ENCODE measurements at regions not wholly inside any gene's neighbourhood (a gene's known extent, or its start where the extent isn't known, plus 50 kb on each side); places are given as distances from the start of the nearest gene placed in this dataset.
"Not testable (repeated sequence)": the region's sequence is repeated elsewhere in the genome, so short reads cannot be mapped to it uniquely, and the experiment has no call there.

DNA sequence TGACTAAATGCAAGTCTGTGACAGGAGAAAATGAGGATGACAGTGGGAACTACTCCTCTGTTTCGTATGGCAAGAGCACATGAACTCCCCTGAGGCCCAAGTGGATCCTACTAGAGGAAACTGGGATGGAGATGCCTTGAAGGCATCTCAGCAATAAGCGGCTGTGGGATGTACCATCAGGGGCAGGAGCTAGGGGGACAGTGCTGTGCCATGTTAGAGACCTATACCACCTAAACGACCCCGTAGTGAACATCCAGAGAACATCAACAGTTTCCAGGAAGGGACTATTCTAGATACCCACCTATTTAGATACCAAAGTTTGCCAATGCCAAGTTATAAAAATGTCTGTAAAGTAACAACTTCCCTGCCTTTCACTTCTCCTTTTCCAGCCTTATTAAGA, 860.8 kb upstream of the ACVR2A start:
- TF ChIP-seq, protein P1, sequence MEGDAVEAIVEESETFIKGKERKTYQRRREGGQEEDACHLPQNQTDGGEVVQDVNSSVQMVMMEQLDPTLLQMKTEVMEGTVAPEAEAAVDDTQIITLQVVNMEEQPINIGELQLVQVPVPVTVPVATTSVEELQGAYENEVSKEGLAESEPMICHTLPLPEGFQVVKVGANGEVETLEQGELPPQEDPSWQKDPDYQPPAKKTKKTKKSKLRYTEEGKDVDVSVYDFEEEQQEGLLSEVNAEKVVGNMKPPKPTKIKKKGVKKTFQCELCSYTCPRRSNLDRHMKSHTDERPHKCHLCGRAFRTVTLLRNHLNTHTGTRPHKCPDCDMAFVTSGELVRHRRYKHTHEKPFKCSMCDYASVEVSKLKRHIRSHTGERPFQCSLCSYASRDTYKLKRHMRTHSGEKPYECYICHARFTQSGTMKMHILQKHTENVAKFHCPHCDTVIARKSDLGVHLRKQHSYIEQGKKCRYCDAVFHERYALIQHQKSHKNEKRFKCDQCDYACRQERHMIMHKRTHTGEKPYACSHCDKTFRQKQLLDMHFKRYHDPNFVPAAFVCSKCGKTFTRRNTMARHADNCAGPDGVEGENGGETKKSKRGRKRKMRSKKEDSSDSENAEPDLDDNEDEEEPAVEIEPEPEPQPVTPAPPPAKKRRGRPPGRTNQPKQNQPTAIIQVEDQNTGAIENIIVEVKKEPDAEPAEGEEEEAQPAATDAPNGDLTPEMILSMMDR (IDR thresholded peaks at IDR 0.05) = no peak
- Mint-ChIP-seq H3K4me1 (ENCODE audit: unreplicated experiment) (peaks cover 3% of the 10 kb centered on the region), H3K27ac (ENCODE audit: unreplicated experiment) (no peak overlapping the region), H3K4me3 (ENCODE audit: unreplicated experiment) (no peak overlapping the region), H3K27me3 (ENCODE audit: unreplicated experiment) (no peaks in the 10 kb centered on the region), H3K9me3 (ENCODE audit: unreplicated experiment) (no peaks in the 10 kb centered on the region), H3K36me3 (ENCODE audit: unreplicated experiment) (no peaks in the 10 kb centered on the region)
- DNase-seq (ENCODE audit: extremely low spot score, unreplicated experiment) = no peak

DNA sequence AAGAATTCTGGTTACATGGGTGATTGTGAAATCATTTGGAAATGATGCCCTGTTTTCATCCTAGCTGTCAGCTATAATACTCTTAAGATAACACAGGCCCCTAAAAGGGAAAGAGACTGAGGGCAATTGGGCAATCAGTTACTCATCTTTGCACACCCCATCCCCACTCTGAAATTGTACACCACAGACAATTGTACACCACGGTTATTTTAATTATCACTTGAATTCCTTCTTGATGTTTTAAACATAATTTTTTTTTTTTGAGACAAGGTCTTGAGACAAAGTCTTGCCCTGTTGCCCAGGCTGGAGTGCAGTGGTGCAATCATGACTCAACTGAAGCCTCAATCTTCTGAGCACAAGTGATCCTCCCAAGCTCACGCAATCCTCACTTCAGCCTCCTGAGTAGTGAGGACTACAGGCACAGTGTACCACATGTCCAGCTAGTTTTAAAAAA, 862.4 kb upstream of the ACVR2A start:
- no peak overlapping the region for H3K27ac Mint-ChIP-seq (ENCODE audit: unreplicated experiment)
- DNase-seq (ENCODE audit: extremely low spot score, unreplicated experiment) = no peak
- no peak overlapping the region for H3K4me3 Mint-ChIP-seq (ENCODE audit: unreplicated experiment)
- peaks cover 3% of the 10 kb centered on the region for H3K4me1 Mint-ChIP-seq (ENCODE audit: unreplicated experiment)
- no peaks in the 10 kb centered on the region for H3K27me3 Mint-ChIP-seq (ENCODE audit: unreplicated experiment)
- TF ChIP-seq, protein P1 (IDR thresholded peaks at IDR 0.05) = no peak
- no peaks in the 10 kb centered on the region for H3K9me3 Mint-ChIP-seq (ENCODE audit: unreplicated experiment)
- H3K36me3 Mint-ChIP-seq (ENCODE audit: unreplicated experiment) = no peaks in the 10 kb centered on the region

DNA sequence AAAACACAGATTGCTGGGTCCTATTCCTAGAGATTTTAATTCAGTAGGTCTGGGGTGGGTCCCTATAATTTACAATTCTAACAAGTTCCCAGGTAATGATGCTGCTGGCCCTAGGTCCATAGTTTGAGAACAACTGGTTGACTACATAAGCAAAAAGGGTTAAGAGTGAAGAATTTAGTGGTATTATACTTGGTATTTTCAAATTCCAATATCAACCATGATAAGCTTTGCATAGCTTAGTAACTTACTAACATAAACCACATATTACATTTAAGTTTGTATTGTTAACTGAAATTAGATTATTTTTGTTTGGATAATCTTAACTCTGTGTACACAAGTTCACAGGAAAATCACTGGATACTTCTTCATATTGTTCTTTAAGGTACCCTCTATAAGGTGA, 862.9 kb upstream of the ACVR2A start:
- TF ChIP-seq, protein P1 (IDR thresholded peaks at IDR 0.05) = no peak

DNA sequence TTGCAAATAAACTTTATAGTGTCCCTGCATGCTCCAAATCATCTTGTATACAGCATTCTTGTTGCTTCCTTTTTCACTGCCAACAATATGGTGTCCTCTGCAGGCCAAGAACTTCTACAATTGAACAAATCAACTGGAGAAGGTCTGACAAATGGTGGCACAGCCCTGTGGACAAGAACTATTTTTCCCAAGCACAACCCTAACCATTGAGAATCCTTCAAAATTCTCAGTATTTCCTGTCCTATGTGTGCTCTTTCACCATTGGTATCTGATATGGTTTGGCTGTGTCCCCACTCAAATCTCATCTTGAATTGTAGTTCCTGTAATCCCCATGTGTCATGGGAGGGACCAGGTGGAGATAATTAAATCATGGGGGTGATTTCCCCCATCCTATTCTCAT, 865.1 kb upstream of the ACVR2A start:
- DNase-seq (ENCODE audit: extremely low spot score, unreplicated experiment) = no peak
- TF ChIP-seq, protein P1 (IDR thresholded peaks at IDR 0.05) = no peak
- H3K9me3 Mint-ChIP-seq (ENCODE audit: unreplicated experiment) = no peaks in the 10 kb centered on the region
- no peaks in the 10 kb centered on the region for H3K27me3 Mint-ChIP-seq (ENCODE audit: unreplicated experiment)
- no peak overlapping the region for H3K4me3 Mint-ChIP-seq (ENCODE audit: unreplicated experiment)
- peaks cover 3% of the 10 kb centered on the region for H3K4me1 Mint-ChIP-seq (ENCODE audit: unreplicated experiment)
- H3K36me3 Mint-ChIP-seq (ENCODE audit: unreplicated experiment) = no peaks in the 10 kb centered on the region
- no peak overlapping the region for H3K27ac Mint-ChIP-seq (ENCODE audit: unreplicated experiment)

More for the DNA sequence above, 862.9 kb upstream of the ACVR2A start:
- H3K4me1 Mint-ChIP-seq (ENCODE audit: unreplicated experiment) = peaks cover 3% of the 10 kb centered on the region
- H3K9me3 Mint-ChIP-seq (ENCODE audit: unreplicated experiment) = no peaks in the 10 kb centered on the region
- no peaks in the 10 kb centered on the region for H3K27me3 Mint-ChIP-seq (ENCODE audit: unreplicated experiment)
- H3K4me3 Mint-ChIP-seq (ENCODE audit: unreplicated experiment) = no peak overlapping the region
- no peak for DNase-seq (ENCODE audit: extremely low spot score, unreplicated experiment)
- no peaks in the 10 kb centered on the region for H3K36me3 Mint-ChIP-seq (ENCODE audit: unreplicated experiment)
- H3K27ac Mint-ChIP-seq (ENCODE audit: unreplicated experiment) = no peak overlapping the region

DNA sequence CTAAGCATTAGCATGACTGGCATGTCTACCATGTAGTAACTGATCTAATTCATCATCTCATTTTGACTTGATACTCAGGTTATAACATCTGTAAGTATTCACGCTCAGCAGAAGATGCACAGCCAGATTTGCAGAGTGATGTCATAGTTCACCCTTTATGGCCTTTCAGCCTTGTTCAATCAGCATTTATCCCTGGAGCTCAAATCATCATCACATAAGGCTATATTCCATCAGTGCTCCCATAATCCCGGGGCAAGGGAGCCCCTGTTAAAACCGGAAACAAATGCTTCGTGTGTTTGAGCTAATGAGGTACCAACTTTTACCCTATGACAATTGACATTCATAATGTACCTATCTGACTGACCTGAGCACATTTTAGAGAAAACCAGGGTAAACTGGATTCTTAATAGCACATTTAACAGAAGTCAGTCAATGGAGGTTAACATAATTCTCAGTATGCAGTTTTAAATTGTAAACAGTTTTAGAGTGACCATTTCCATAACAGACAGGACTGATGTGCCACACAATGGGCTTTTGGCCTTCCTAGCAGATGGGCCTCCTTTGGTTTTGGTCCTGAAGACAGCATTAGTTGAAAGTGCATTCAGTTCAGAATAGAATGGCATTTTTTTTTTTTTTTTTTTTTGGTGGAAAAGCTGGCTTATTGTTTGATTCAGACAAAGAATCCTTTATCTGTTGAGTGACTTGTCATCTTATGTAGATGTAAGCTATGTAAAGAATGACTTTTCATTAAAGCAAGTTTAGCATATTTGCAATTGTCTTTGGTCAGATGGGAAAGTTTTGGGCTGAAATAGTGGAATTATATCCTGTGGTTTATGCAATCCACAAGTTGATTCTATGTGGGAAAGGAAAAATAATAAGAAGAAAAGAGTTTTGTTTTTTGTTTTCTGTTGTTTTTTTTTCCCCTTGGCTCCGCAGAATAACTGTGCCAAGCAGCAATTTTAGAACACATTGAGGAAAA, 866.0 kb upstream of the ACVR2A start:
- H3K4me3 Mint-ChIP-seq (ENCODE audit: unreplicated experiment) = no peak overlapping the region
- H3K27ac Mint-ChIP-seq (ENCODE audit: unreplicated experiment) = no peak overlapping the region

DNA sequence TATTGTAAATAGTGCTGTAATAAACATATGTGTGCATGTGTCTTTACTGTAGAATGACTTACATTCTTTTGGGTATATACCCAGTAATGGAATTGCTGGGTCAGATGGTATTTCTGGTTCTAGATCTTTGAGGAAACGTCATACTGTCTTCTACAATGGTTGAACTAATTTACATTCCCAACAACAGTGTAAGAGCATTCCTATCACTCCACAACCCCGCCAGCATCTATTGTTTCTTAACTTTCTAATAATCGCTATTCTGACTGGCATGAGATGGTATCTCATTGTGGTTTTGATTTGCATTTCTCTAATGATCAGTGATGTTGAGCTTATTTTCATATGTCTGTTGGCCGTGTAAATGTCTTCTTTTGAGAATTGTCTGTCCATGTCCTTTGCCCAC, 873.8 kb upstream of the ACVR2A start:
- not testable (repeated sequence) for H3K36me3 Mint-ChIP-seq (ENCODE audit: unreplicated experiment)

More for the DNA sequence above, 866.0 kb upstream of the ACVR2A start:
- Mint-ChIP-seq H3K27me3 (ENCODE audit: unreplicated experiment) (no peaks in the 10 kb centered on the region), H3K9me3 (ENCODE audit: unreplicated experiment) (no peaks in the 10 kb centered on the region), H3K4me1 (ENCODE audit: unreplicated experiment) (peaks cover 3% of the 10 kb centered on the region), H3K36me3 (ENCODE audit: unreplicated experiment) (no peaks in the 10 kb centered on the region)
- TF ChIP-seq, protein P1 (IDR thresholded peaks at IDR 0.05) = no peak
- DNase-seq (ENCODE audit: extremely low spot score, unreplicated experiment) = no peak

DNA sequence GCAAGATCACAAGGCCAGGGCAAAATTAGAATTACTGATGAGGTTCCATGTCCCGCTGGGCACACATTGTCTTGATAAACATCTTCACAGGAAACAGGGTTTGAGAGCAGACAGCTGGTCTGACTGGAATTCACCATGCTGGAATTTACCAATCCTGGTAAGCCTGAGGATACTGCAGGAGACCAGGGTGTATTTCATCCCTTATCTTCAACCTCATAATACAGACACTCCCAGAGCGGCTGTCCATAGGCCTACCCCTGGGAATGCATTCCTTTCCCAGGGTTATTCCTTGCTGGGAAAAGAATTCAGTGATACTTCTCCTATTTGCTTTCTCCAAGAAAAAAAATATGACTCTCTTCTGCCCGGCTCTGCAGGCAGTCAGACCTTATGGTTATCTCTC, 875.1 kb upstream of the ACVR2A start:
- not testable (repeated sequence) for DNase-seq (ENCODE audit: extremely low spot score, unreplicated experiment); H3K36me3 Mint-ChIP-seq (ENCODE audit: unreplicated experiment); H3K27ac Mint-ChIP-seq (ENCODE audit: unreplicated experiment); H3K27me3 Mint-ChIP-seq (ENCODE audit: unreplicated experiment); H3K4me1 Mint-ChIP-seq (ENCODE audit: unreplicated experiment); H3K9me3 Mint-ChIP-seq (ENCODE audit: unreplicated experiment); H3K4me3 Mint-ChIP-seq (ENCODE audit: unreplicated experiment)

More for the DNA sequence above, 873.8 kb upstream of the ACVR2A start:
- not testable (repeated sequence) for DNase-seq (ENCODE audit: extremely low spot score, unreplicated experiment); H3K27ac Mint-ChIP-seq (ENCODE audit: unreplicated experiment); H3K27me3 Mint-ChIP-seq (ENCODE audit: unreplicated experiment); H3K9me3 Mint-ChIP-seq (ENCODE audit: unreplicated experiment); H3K4me1 Mint-ChIP-seq (ENCODE audit: unreplicated experiment); H3K4me3 Mint-ChIP-seq (ENCODE audit: unreplicated experiment)

Measured in osteocyte (in vitro differentiated cells).